Body of pancreas (tissue), 4 donors: ENCODE measurements at regions not wholly inside any gene's neighbourhood (a gene's known extent, or its start where the extent isn't known, plus 50 kb on each side); places are given as distances from the start of the nearest gene placed in this dataset.
"Not testable (repeated sequence)": the region's sequence is repeated elsewhere in the genome, so short reads cannot be mapped to it uniquely, and the experiment has no call there.

Experiments
- POLR2A ChIP-seq, 3 donors: fragments of 450-650 bp; IDR thresholded peaks; one replicate each; pipeline ENCODE4 v1.6.1; 2016; ENCODE audit warnings: antibody characterized with exemption in 3 of 3, mild to moderate bottlenecking in 2 of 3
- TF ChIP-seq, protein P1 (sequence below), 7 experiments: fragments of 450-650 bp in 4 of 7; fragments of 200-600 bp in 3 of 7; sonication (generic) in 3 of 7; IDR thresholded peaks; one replicate each; pipeline ENCODE4 v1.5.1; 2016 to 2019; ENCODE audit warnings: antibody characterized with exemption in 7 of 7

DNA sequence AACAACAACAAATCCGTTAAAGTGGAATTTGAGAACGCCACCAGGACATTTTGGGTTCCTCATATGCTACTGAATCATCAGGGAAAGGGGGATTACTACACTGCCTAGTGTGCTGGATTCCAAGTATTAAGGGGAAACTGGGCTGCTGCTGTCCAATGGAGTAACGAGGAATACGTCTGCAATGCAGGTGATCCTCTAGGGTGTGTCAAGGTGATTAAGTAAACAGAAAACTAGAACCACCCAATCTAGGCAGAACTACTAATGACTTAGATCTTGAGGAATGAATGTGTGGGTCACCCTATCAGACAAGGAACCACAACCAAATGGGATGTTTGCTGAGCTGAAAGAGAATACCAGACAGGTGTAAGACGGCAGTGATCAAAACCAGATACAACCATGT, 99.3 kb upstream of the FAM25C start:
- TF ChIP-seq, protein P1, sequence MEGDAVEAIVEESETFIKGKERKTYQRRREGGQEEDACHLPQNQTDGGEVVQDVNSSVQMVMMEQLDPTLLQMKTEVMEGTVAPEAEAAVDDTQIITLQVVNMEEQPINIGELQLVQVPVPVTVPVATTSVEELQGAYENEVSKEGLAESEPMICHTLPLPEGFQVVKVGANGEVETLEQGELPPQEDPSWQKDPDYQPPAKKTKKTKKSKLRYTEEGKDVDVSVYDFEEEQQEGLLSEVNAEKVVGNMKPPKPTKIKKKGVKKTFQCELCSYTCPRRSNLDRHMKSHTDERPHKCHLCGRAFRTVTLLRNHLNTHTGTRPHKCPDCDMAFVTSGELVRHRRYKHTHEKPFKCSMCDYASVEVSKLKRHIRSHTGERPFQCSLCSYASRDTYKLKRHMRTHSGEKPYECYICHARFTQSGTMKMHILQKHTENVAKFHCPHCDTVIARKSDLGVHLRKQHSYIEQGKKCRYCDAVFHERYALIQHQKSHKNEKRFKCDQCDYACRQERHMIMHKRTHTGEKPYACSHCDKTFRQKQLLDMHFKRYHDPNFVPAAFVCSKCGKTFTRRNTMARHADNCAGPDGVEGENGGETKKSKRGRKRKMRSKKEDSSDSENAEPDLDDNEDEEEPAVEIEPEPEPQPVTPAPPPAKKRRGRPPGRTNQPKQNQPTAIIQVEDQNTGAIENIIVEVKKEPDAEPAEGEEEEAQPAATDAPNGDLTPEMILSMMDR (IDR thresholded peaks at IDR 0.05), result not testable (repeated sequence)
- TF ChIP-seq POLR2A (IDR thresholded peaks at IDR 0.05), result not testable (repeated sequence)
